Panc1 (cell line): ENCODE measurements at regions not wholly inside any gene's neighbourhood (a gene's known extent, or its start where the extent isn't known, plus 50 kb on each side); places are given as distances from the start of the nearest gene placed in this dataset.

Source experiments
- ATAC-seq: fragments of 200-7000 bp; cut with Tn5 transposase; 2 replicates; pipeline ENCODE4 v1.9.1; 2020; ENCODE audit warnings: mild to moderate bottlenecking, moderate library complexity
- BruUV-seq: library from RNA; stranded (reverse); fragments of 400-500 nt; replicated peaks from 2 replicates; lab custom pipeline; 2021; lab: Mats Ljungman, UMichigan
- CTCF ChIA-PET: fragments of 300-600 bp; sonication (Branson Sonifier 250); formaldehyde crosslinking; loops from one replicate; lab custom pipeline; 2022; ENCODE audit warnings: antibody characterized with exemption; lab: Charles Lee
- POLR2A ChIA-PET: fragments of 300-600 bp; sonication (Branson Sonifier 250); formaldehyde crosslinking; loops from one replicate; lab custom pipeline; 2022; ENCODE audit warnings: antibody characterized with exemption; lab: Charles Lee
- DNase-seq: peaks from one replicate; pipeline ENCODE4 v3.0.0-alpha.2; 2010; ENCODE audit warnings: low read depth, low spot score
- H3K27ac ChIP-seq: 2 replicates; pipeline ENCODE4 v1.5.1; 2011; ENCODE audit warnings: mild to moderate bottlenecking, low read length, inconsistent platforms
- H3K27me3 ChIP-seq: fragments of 200-500 bp; sonication (Bioruptor generic); 2 replicates; pipeline ENCODE4 v1.6.0; 2014; ENCODE audit warnings: low read length, inconsistent platforms; ENCODE audit not compliant: control insufficient read depth, insufficient read depth
- H3K36me3 ChIP-seq: fragments of 200-500 bp; sonication (Bioruptor generic); 2 replicates; pipeline ENCODE4 v1.5.1; 2014; ENCODE audit warnings: inconsistent platforms, mild to moderate bottlenecking, low read length, moderate library complexity; ENCODE audit not compliant: control insufficient read depth, insufficient read depth
- H3K4me1 ChIP-seq: 2 replicates; pipeline ENCODE4 v1.5.1; 2011; ENCODE audit warnings: inconsistent platforms, mild to moderate bottlenecking, low read length, moderate library complexity; ENCODE audit not compliant: control insufficient read depth, insufficient read depth
- H3K4me3 ChIP-seq, 2 experiments: 2 replicates each; pipeline ENCODE4 v1.5.1; 2011 to 2012; ENCODE audit warnings: low read depth in 2 of 2, low read length in 2 of 2, mild to moderate bottlenecking in 2 of 2, inconsistent platforms in 1 of 2, moderate library complexity in 1 of 2
- H3K9me3 ChIP-seq: fragments of 200-500 bp; sonication (Bioruptor generic); 2 replicates; pipeline ENCODE4 v1.5.1; 2014; ENCODE audit warnings: low read depth, mild to moderate bottlenecking, inconsistent platforms, low read length, moderate library complexity; ENCODE audit not compliant: control insufficient read depth, insufficient read depth
- POLR2AphosphoS5 ChIP-seq: IDR thresholded peaks from 2 replicates; pipeline ENCODE4 v1.6.1; 2012; ENCODE audit warnings: mild to moderate bottlenecking, low read depth, low read length, moderate library complexity
- REST ChIP-seq, 2 experiments: IDR thresholded peaks; 2 replicates each; pipeline ENCODE4 v1.6.1; 2011 to 2012; ENCODE audit warnings: low read depth in 2 of 2, control low read depth in 1 of 2, low read length in 1 of 2, mild to moderate bottlenecking in 1 of 2, moderate library complexity in 1 of 2; ENCODE audit not compliant: insufficient read depth in 1 of 2
- SIN3A ChIP-seq: IDR thresholded peaks from 2 replicates; pipeline ENCODE4 v1.6.1; 2012; ENCODE audit warnings: low read depth, mild to moderate bottlenecking, low read length, moderate library complexity, borderline replicate concordance; ENCODE audit not compliant: insufficient read depth
- TCF7L2 ChIP-seq: IDR thresholded peaks from 2 replicates; pipeline ENCODE4 v1.6.1; 2011; ENCODE audit warnings: mild to moderate bottlenecking, low read depth, low read length, inconsistent platforms
- in situ Hi-C: cut with HindIII; loops from 2 replicates; pipeline ENCODE4 v1.10.0; 2016; ENCODE audit warnings: low sequenced_read_pairs, low pct_unique_long_range_greater_than_20kb
- intact Hi-C: fragments of 100-400 bp; cut with micrococcal nuclease; formaldehyde crosslinking; loops from one replicate; pipeline ENCODE4 v1.10.0; 2022; ENCODE audit not compliant: unreplicated experiment
- TF ChIP-seq, protein P1 (sequence below): fragments of 450-650 bp; IDR thresholded peaks from 2 replicates; pipeline ENCODE4 v1.5.1; 2017; ENCODE audit warnings: mild to moderate bottlenecking

GRCh38 chr17:14741491-14741890 is 440.6 kb downstream of the HS3ST3B1 start:
- Histone ChIP-seq H3K4me3 (no peak overlapping the region), H3K27me3 (no peaks in the 10 kb centered on the region), H3K36me3 (no peaks in the 10 kb centered on the region), H3K9me3 (no peaks in the 10 kb centered on the region), H3K27ac (no peak overlapping the region), H3K4me1 (no peaks in the 10 kb centered on the region)
- in situ Hi-C loops, result no loop called here
- CTCF ChIA-PET, result no interaction called here
- ATAC-seq, result no peak
- intact Hi-C loops, result no loop called here
- TF ChIP-seq REST (IDR thresholded peaks at IDR 0.05; ENCODE audit: insufficient read depth in 1 of 2, low read depth in 2 of 2, low read length in 1 of 2), result no peak
- no peak for TF ChIP-seq POLR2AphosphoS5
- TF ChIP-seq, protein P1, sequence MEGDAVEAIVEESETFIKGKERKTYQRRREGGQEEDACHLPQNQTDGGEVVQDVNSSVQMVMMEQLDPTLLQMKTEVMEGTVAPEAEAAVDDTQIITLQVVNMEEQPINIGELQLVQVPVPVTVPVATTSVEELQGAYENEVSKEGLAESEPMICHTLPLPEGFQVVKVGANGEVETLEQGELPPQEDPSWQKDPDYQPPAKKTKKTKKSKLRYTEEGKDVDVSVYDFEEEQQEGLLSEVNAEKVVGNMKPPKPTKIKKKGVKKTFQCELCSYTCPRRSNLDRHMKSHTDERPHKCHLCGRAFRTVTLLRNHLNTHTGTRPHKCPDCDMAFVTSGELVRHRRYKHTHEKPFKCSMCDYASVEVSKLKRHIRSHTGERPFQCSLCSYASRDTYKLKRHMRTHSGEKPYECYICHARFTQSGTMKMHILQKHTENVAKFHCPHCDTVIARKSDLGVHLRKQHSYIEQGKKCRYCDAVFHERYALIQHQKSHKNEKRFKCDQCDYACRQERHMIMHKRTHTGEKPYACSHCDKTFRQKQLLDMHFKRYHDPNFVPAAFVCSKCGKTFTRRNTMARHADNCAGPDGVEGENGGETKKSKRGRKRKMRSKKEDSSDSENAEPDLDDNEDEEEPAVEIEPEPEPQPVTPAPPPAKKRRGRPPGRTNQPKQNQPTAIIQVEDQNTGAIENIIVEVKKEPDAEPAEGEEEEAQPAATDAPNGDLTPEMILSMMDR, result no peak
- no peak for TF ChIP-seq SIN3A
- TF ChIP-seq TCF7L2, result no peak
- no peak for DNase-seq
- POLR2A ChIA-PET, result no interaction called here
- no TSS peak for BruUV-seq

DNA sequence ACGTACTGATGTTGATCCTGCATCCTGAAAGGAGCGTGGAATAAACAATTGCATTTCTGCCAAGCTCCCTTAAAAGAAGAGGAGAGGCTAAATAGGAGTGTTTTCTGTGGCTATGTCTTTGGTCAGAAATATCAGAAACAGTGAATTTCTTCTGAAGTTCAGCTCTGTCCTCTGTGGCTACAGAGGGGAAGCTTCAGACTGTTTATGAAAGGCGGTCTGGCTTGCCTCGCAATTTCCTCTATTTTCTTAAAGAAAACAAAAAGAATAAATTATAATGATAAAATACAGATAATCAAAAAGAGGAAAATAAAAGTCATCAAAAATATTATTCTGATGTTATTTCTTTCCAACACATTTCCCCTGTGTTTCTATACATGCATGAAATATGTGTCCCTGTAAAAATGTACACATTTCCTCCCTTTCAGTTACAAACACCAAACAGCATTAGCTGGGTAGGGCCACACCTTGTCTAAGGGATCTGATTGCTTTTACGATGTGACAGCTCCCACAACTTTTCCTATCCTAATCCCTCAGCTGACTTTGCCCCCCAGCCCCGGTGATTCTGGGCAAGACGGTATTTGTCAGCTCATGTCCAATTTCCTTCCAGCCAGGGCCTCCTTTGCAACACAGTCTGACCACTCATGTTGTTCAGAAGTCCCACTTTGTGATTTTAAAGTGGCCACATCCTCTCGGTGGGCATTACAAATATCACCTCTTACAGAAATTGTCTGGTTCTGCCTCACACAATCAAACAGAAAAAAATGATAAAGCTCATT is 439.0 kb downstream of the HS3ST3B1 start:
- in situ Hi-C loops, result no loop called here
- Histone ChIP-seq H3K27me3 (no peaks in the 10 kb centered on the region), H3K36me3 (no peaks in the 10 kb centered on the region), H3K9me3 (no peaks in the 10 kb centered on the region), H3K4me1 (no peaks in the 10 kb centered on the region), H3K4me3 (no peak overlapping the region), H3K27ac (no peak overlapping the region)
- no peak for DNase-seq
- CTCF ChIA-PET, result no interaction called here
- BruUV-seq, result no TSS peak
- no peak for ATAC-seq
- intact Hi-C loops, result no loop called here
- POLR2A ChIA-PET, result no interaction called here
- no peak for TF ChIP-seq REST (IDR thresholded peaks at IDR 0.05; ENCODE audit: insufficient read depth in 1 of 2, low read depth in 2 of 2, low read length in 1 of 2)
- no peak for TF ChIP-seq TCF7L2
- TF ChIP-seq SIN3A, result no peak
- TF ChIP-seq POLR2AphosphoS5, result no peak
- TF ChIP-seq, protein P1, result no peak
